H1 (cell line): ENCODE measurements at regions not wholly inside any gene's neighbourhood (a gene's known extent, or its start where the extent isn't known, plus 50 kb on each side); places are given as distances from the start of the nearest gene placed in this dataset.

ENCODE experiments used
- ASH2L ChIP-seq: fragments of 200-600, 300-600 bp; sonication (generic); IDR thresholded peaks from one replicate; pipeline ENCODE4 v1.7.1; 2017; ENCODE audit warnings: low read length
- CBX5 ChIP-seq: fragments of 300-800, 300-1000 bp; sonication (generic); IDR thresholded peaks from 2 replicates; pipeline ENCODE4 v1.7.1; 2016; ENCODE audit warnings: antibody characterized with exemption, low read length, low read depth
- CHD2 ChIP-seq: IDR thresholded peaks from 2 replicates; pipeline ENCODE4 v1.6.1; 2012; ENCODE audit warnings: low read length, improper control_type of control experiment
- EZH2 ChIP-seq: fragments of 200-600 bp; sonication (generic); IDR thresholded peaks from 2 replicates; pipeline ENCODE4 v1.7.1; 2012; ENCODE audit warnings: low read depth, mild to moderate bottlenecking, moderate library complexity, low read length, inconsistent platforms; ENCODE audit not compliant: severe bottlenecking
- TF ChIP-seq, protein P1 (sequence below), 3 experiments: IDR thresholded peaks; 1 replicate in 2 of 3; 2 replicates in 1 of 3; pipeline versions ENCODE4 v1.5.1 to v1.6.1; 2011; ENCODE audit warnings: low read length in 3 of 3, mild to moderate bottlenecking in 3 of 3, inconsistent platforms in 2 of 3, low read depth in 1 of 3, moderate library complexity in 1 of 3; ENCODE audit not compliant: insufficient read depth in 1 of 3; ENCODE audit errors: control extremely low read depth in 1 of 3

DNA sequence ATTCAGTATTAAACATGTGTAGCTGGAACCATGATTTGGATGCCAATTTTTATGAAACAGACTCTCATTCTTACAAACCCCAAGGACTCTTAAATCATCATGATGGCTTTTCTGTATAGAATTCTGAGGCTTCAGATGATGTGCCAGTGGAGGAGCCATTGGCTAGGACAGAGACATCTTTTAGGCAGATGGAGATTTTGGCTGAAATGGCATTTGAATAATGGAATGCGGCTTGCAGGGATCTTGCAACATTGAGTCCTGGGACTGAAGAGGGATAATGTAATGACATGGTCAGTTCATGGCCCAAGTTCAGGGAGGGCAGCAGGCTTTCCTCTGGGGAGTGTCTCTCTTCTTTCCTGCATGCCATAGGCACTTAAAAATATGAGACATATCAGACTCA lies 172.4 kb downstream of the ABCA8 start:
- no peak for TF ChIP-seq CBX5
- TF ChIP-seq CHD2: no peak
- TF ChIP-seq EZH2: no peak
- no peak for TF ChIP-seq ASH2L
- TF ChIP-seq, protein P1, sequence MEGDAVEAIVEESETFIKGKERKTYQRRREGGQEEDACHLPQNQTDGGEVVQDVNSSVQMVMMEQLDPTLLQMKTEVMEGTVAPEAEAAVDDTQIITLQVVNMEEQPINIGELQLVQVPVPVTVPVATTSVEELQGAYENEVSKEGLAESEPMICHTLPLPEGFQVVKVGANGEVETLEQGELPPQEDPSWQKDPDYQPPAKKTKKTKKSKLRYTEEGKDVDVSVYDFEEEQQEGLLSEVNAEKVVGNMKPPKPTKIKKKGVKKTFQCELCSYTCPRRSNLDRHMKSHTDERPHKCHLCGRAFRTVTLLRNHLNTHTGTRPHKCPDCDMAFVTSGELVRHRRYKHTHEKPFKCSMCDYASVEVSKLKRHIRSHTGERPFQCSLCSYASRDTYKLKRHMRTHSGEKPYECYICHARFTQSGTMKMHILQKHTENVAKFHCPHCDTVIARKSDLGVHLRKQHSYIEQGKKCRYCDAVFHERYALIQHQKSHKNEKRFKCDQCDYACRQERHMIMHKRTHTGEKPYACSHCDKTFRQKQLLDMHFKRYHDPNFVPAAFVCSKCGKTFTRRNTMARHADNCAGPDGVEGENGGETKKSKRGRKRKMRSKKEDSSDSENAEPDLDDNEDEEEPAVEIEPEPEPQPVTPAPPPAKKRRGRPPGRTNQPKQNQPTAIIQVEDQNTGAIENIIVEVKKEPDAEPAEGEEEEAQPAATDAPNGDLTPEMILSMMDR (IDR thresholded peaks at IDR 0.05; ENCODE audit: control extremely low read depth in 1 of 3, insufficient read depth in 1 of 3, low read depth in 1 of 3, low read length in 3 of 3): no peak
